ENCODE measurements at regions not wholly inside any gene's neighbourhood (a gene's known extent, or its start where the extent isn't known, plus 50 kb on each side); places are given as distances from the start of the nearest gene placed in this dataset.

DNA sequence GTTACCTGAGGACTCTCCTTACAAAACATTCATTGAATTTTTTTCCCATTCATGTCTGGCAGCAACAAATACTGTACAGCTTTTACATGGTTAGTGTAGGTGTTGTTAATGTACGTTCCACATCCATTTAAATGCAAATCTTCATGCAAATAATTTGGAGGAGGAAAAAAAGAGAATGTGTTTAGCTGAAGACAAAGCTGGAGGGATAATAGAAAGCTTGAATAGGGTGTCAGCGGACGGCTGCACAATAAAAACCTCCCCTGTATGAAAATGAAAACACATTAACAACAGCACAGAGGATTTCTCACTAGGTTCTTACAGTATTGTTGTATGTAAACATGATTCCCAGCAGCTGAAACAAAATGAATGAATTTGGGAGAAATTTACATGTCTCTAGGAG lies 231.5 kb downstream of the ZNF608 start:
- TF ChIP-seq, protein P1, sequence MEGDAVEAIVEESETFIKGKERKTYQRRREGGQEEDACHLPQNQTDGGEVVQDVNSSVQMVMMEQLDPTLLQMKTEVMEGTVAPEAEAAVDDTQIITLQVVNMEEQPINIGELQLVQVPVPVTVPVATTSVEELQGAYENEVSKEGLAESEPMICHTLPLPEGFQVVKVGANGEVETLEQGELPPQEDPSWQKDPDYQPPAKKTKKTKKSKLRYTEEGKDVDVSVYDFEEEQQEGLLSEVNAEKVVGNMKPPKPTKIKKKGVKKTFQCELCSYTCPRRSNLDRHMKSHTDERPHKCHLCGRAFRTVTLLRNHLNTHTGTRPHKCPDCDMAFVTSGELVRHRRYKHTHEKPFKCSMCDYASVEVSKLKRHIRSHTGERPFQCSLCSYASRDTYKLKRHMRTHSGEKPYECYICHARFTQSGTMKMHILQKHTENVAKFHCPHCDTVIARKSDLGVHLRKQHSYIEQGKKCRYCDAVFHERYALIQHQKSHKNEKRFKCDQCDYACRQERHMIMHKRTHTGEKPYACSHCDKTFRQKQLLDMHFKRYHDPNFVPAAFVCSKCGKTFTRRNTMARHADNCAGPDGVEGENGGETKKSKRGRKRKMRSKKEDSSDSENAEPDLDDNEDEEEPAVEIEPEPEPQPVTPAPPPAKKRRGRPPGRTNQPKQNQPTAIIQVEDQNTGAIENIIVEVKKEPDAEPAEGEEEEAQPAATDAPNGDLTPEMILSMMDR (IDR thresholded peaks at IDR 0.05) = no peak
- no peak for TF ChIP-seq POLR2A (IDR thresholded peaks at IDR 0.05)
